GM12892 (cell line): ENCODE measurements at regions not wholly inside any gene's neighbourhood (a gene's known extent, or its start where the extent isn't known, plus 50 kb on each side); places are given as distances from the start of the nearest gene placed in this dataset.

Experiments used
- POLR2A ChIP-seq: IDR thresholded peaks from 2 replicates; pipeline ENCODE4 v1.6.1; 2011; ENCODE audit warnings: low read depth, low read length, control low read depth
- TAF1 ChIP-seq: IDR thresholded peaks from 2 replicates; pipeline ENCODE4 v1.6.1; 2011; ENCODE audit warnings: low read depth, mild to moderate bottlenecking, control low read depth, low read length, borderline replicate concordance

- no peak for TF ChIP-seq POLR2A
- no peak for TF ChIP-seq TAF1
Observed at GRCh38 chr17:12547831-12548230, 117.9 kb upstream of the MYOCD start.
